SU-DHL-6 (cell line): ENCODE measurements at regions not wholly inside any gene's neighbourhood (a gene's known extent, or its start where the extent isn't known, plus 50 kb on each side); places are given as distances from the start of the nearest gene placed in this dataset.

Experiments
- EZH2phosphoT487 ChIP-seq: fragments of 200-600 bp; sonication (generic), shearing (Covaris generic); conservative IDR thresholded peaks from 2 replicates; pipeline ENCODE4 v1.6.1; 2018; ENCODE audit warnings: mild to moderate bottlenecking, antibody characterized with exemption, low read length, moderate library complexity, mixed read lengths
- TF ChIP-seq, protein P1 (sequence below): fragments of 200-600 bp; sonication (generic); IDR thresholded peaks from one replicate; pipeline ENCODE4 v1.5.1; 2017; ENCODE audit warnings: antibody characterized with exemption, mild to moderate bottlenecking, low read length, moderate library complexity; ENCODE audit not compliant: insufficient read depth, poor library complexity, severe bottlenecking

- TF ChIP-seq, protein P1, sequence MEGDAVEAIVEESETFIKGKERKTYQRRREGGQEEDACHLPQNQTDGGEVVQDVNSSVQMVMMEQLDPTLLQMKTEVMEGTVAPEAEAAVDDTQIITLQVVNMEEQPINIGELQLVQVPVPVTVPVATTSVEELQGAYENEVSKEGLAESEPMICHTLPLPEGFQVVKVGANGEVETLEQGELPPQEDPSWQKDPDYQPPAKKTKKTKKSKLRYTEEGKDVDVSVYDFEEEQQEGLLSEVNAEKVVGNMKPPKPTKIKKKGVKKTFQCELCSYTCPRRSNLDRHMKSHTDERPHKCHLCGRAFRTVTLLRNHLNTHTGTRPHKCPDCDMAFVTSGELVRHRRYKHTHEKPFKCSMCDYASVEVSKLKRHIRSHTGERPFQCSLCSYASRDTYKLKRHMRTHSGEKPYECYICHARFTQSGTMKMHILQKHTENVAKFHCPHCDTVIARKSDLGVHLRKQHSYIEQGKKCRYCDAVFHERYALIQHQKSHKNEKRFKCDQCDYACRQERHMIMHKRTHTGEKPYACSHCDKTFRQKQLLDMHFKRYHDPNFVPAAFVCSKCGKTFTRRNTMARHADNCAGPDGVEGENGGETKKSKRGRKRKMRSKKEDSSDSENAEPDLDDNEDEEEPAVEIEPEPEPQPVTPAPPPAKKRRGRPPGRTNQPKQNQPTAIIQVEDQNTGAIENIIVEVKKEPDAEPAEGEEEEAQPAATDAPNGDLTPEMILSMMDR = no peak
- no peak for TF ChIP-seq EZH2phosphoT487
These were observed 220.6 kb downstream of the PTGER3 start for GRCh38 chr1:70827030-70827429.
